SK-N-SH (cell line): ENCODE measurements at regions not wholly inside any gene's neighbourhood (a gene's known extent, or its start where the extent isn't known, plus 50 kb on each side); places are given as distances from the start of the nearest gene placed in this dataset.

Experiments
- CTCF ChIA-PET: fragments of 300-600, 350-600 bp; formaldehyde crosslinking; extraction: SDS; loops from one replicate; lab custom pipeline; 2021; lab: Yijun Ruan, JAX
- POLR2A ChIA-PET: fragments of 350-600 bp; sonication (Branson Sonifier 250); formaldehyde crosslinking; extraction: SDS; loops from one replicate; lab custom pipeline; 2020; ENCODE audit warnings: antibody characterized with exemption, inconsistent platforms; lab: Yijun Ruan, JAX
- DNase-seq: peaks from one replicate; pipeline ENCODE4 v3.0.0; 2012
- H2AFZ ChIP-seq: fragments of 200-600 bp; sonication (generic); 2 replicates; pipeline ENCODE4 v1.8.1; 2016; ENCODE audit warnings: antibody characterized with exemption, mild to moderate bottlenecking, low read depth
- H3F3A ChIP-seq: fragments of 200-600 bp; sonication (generic); replicated peaks from 2 replicates; pipeline ENCODE3; 2016; ENCODE audit warnings: antibody characterized with exemption, mild to moderate bottlenecking; ENCODE audit not compliant: insufficient read depth
- H3K27ac ChIP-seq, 2 experiments: fragments of 200-500 bp in 1 of 2; fragments of 200-600 bp in 1 of 2; sonication (Bioruptor generic) in 1 of 2; sonication (generic), shearing (Covaris generic) in 1 of 2; 2 replicates each; pipeline versions ENCODE4 v1.5.1 to v1.6.1; 2014 to 2016; ENCODE audit warnings: low read depth in 2 of 2, inconsistent platforms in 1 of 2, low read length in 1 of 2, mild to moderate bottlenecking in 1 of 2, mixed read lengths in 1 of 2
- H3K27me3 ChIP-seq: fragments of 200-600 bp; sonication (generic), shearing (Covaris generic); 2 replicates; pipeline ENCODE4 v1.6.1; 2016; ENCODE audit warnings: mixed run types; ENCODE audit not compliant: insufficient read depth
- H3K36me3 ChIP-seq, 2 experiments: fragments of 200-500 bp in 1 of 2; fragments of 200-600 bp in 1 of 2; sonication (Bioruptor generic) in 1 of 2; sonication (generic) in 1 of 2; replicated peaks in 1 of 2; 2 replicates each; pipeline versions ENCODE3 to v1.5.1; 2014 to 2016; ENCODE audit warnings: low read length in 1 of 2, mild to moderate bottlenecking in 1 of 2; ENCODE audit not compliant: insufficient read depth in 2 of 2, control insufficient read depth in 1 of 2
- H3K4me1 ChIP-seq, 2 experiments: fragments of 200-500 bp in 1 of 2; fragments of 200-600 bp in 1 of 2; sonication (Bioruptor generic) in 1 of 2; sonication (generic), shearing (Covaris generic) in 1 of 2; 2 replicates each; pipeline versions ENCODE4 v1.5.1 to v1.6.1; 2014 to 2016; ENCODE audit warnings: low read depth in 1 of 2, low read length in 1 of 2, mixed run types in 1 of 2; ENCODE audit not compliant: insufficient read depth in 2 of 2, control insufficient read depth in 1 of 2
- H3K4me2 ChIP-seq: fragments of 200-600 bp; sonication (generic), shearing (Covaris generic); 2 replicates; pipeline ENCODE4 v1.6.1; 2017; ENCODE audit warnings: mixed run types
- H3K4me3 ChIP-seq, 2 experiments: fragments of 200-500 bp in 1 of 2; fragments of 200-600 bp in 1 of 2; sonication (Bioruptor generic) in 1 of 2; sonication (generic), shearing (Covaris generic) in 1 of 2; 2 replicates each; pipeline versions ENCODE4 v1.5.1 to v1.8.1; 2014 to 2016; ENCODE audit warnings: low read depth in 2 of 2, inconsistent platforms in 1 of 2, low read length in 1 of 2, mild to moderate bottlenecking in 1 of 2, mixed read lengths in 1 of 2, moderate library complexity in 1 of 2
- H3K79me2 ChIP-seq: fragments of 200-600 bp; sonication (generic); 2 replicates; pipeline ENCODE4 v1.8.1; 2017; ENCODE audit warnings: mild to moderate bottlenecking; ENCODE audit not compliant: insufficient read depth
- H3K9ac ChIP-seq: fragments of 200-600 bp; sonication (generic); 2 replicates; pipeline ENCODE4 v1.6.1; 2017; ENCODE audit warnings: mixed run types
- H3K9me2 ChIP-seq: fragments of 200-600 bp; sonication (generic); 2 replicates; pipeline ENCODE4 v1.6.1; 2017; ENCODE audit warnings: mixed run types
- H3K9me3 ChIP-seq: fragments of 200-600 bp; sonication (generic); 2 replicates; pipeline ENCODE4 v1.6.1; 2017; ENCODE audit warnings: mixed run types, mild to moderate bottlenecking, moderate library complexity
- H4K20me1 ChIP-seq: fragments of 200-600 bp; sonication (generic); 2 replicates; pipeline ENCODE4 v1.6.1; 2017; ENCODE audit warnings: mild to moderate bottlenecking, mixed run types; ENCODE audit not compliant: insufficient read depth
- FOSL2 ChIP-seq: IDR thresholded peaks from 2 replicates; pipeline ENCODE4 v1.4.0; 2012; ENCODE audit warnings: low read depth, mild to moderate bottlenecking, moderate library complexity, borderline replicate concordance
- FOXJ3 ChIP-seq: sonication (generic); formaldehyde crosslinking; IDR thresholded peaks from 2 replicates; pipeline ENCODE4 v1.5.1; 2020; ENCODE audit warnings: mild to moderate bottlenecking, missing genetic modification reagents
- GABPA ChIP-seq: IDR thresholded peaks from 2 replicates; pipeline ENCODE4 v1.4.0; 2012; ENCODE audit warnings: low read depth, mild to moderate bottlenecking
- GATA2 ChIP-seq: sonication (generic); formaldehyde crosslinking; IDR thresholded peaks from 2 replicates; pipeline ENCODE4 v1.5.0; 2020; ENCODE audit warnings: mild to moderate bottlenecking, missing genetic modification reagents
- JUND ChIP-seq: IDR thresholded peaks from 2 replicates; pipeline ENCODE4 v1.4.0; 2012
- MEF2A ChIP-seq: IDR thresholded peaks from 2 replicates; pipeline ENCODE4 v1.4.0; 2012; ENCODE audit warnings: low read depth, borderline replicate concordance
- NFIC ChIP-seq: IDR thresholded peaks from 2 replicates; pipeline ENCODE4 v1.4.0; 2012; ENCODE audit warnings: borderline replicate concordance
- NRF1 ChIP-seq: IDR thresholded peaks from 2 replicates; pipeline ENCODE4 v1.6.1; 2012; ENCODE audit warnings: low read depth, mild to moderate bottlenecking, low read length
- PBX3 ChIP-seq: IDR thresholded peaks from 2 replicates; pipeline ENCODE4; 2012
- RAD21 ChIP-seq: IDR thresholded peaks from 2 replicates; pipeline ENCODE4 v1.6.1; 2012; ENCODE audit warnings: mild to moderate bottlenecking, low read length
- TAF1 ChIP-seq: IDR thresholded peaks from 2 replicates; pipeline ENCODE4 v1.6.1; 2012; ENCODE audit warnings: low read depth, mild to moderate bottlenecking, low read length, moderate library complexity, borderline replicate concordance
- TCF12 ChIP-seq: IDR thresholded peaks from 2 replicates; pipeline ENCODE4 v1.4.0; 2012
- WGBS: methylation state at CpG from one replicate; pipeline ENCODE4 v1.1.6; 2017; ENCODE audit warnings: low lambda C conversion rate; 5-methylcytosine and 5-hydroxymethylcytosine counted together
- TF ChIP-seq, protein P1 (sequence below): fragments of 200-600 bp; sonication (generic); IDR thresholded peaks from 2 replicates; pipeline ENCODE4 v1.6.1; 2017; ENCODE audit warnings: antibody characterized with exemption, mild to moderate bottlenecking, moderate library complexity

DNA sequence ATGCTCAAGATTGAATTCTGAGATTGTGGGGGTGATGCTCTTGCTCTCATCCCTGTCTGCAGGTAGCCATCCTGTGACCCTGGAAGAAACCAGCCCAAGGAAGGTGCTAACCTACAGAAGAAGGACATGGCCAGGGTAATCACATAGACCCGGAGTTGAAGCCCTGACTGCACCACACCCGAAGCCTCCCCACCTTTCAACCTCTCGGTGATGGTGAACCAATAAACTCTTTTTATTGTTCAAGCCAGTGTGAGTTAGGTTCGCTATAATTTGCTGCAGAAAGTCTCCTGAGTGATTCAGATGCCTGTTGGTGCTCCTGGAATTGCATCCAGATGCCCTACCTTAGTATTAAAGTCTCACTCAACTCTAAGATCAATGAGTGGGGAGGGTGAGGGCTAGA lies 163.6 kb downstream of the PLPP3 start (continued):
- no peak for TF ChIP-seq FOSL2

- no peaks in the 10 kb centered on the region for H3K9me3 ChIP-seq
- H3K9ac ChIP-seq: no peak overlapping the region
- no peaks in the 10 kb centered on the region for H3K27me3 ChIP-seq
- POLR2A ChIA-PET: no interaction called here
- CTCF ChIA-PET: no interaction called here
- TF ChIP-seq TCF12 (no peak), TAF1 (no peak), GATA2 (CRISPR knock-in tag) (no peak), FOXJ3 (CRISPR knock-in tag) (no peak), JUND (no peak), NRF1 (no peak), MEF2A (no peak), GABPA (no peak), NFIC (no peak), PBX3 (no peak), RAD21 (no peak)
- TF ChIP-seq, protein P1, sequence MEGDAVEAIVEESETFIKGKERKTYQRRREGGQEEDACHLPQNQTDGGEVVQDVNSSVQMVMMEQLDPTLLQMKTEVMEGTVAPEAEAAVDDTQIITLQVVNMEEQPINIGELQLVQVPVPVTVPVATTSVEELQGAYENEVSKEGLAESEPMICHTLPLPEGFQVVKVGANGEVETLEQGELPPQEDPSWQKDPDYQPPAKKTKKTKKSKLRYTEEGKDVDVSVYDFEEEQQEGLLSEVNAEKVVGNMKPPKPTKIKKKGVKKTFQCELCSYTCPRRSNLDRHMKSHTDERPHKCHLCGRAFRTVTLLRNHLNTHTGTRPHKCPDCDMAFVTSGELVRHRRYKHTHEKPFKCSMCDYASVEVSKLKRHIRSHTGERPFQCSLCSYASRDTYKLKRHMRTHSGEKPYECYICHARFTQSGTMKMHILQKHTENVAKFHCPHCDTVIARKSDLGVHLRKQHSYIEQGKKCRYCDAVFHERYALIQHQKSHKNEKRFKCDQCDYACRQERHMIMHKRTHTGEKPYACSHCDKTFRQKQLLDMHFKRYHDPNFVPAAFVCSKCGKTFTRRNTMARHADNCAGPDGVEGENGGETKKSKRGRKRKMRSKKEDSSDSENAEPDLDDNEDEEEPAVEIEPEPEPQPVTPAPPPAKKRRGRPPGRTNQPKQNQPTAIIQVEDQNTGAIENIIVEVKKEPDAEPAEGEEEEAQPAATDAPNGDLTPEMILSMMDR: no peak
- no peaks in the 10 kb centered on the region for H3K9me2 ChIP-seq
- no peak overlapping the region for H3K27ac ChIP-seq
- peaks cover 0 to 10% of the 10 kb centered on the region in 2 experiments; a peak in 1 of 4 replicates for H3K4me1 ChIP-seq
- H4K20me1 ChIP-seq: no peaks in the 10 kb centered on the region
- no peak for DNase-seq
- H2AFZ ChIP-seq: no peak overlapping the region
- WGBS: 62% methylated on average over 3 of the region's 3 CpGs
- H3K4me3 ChIP-seq: no peak overlapping the region
- no peaks in the 10 kb centered on the region for H3K36me3 ChIP-seq
- H3F3A ChIP-seq: no peaks in the 10 kb centered on the region
- no peak overlapping the region for H3K4me2 ChIP-seq
- no peaks in the 10 kb centered on the region for H3K79me2 ChIP-seq
Measured at GRCh38 chr1:56415258-56415657, 164.1 kb downstream of the PLPP3 start.

DNA sequence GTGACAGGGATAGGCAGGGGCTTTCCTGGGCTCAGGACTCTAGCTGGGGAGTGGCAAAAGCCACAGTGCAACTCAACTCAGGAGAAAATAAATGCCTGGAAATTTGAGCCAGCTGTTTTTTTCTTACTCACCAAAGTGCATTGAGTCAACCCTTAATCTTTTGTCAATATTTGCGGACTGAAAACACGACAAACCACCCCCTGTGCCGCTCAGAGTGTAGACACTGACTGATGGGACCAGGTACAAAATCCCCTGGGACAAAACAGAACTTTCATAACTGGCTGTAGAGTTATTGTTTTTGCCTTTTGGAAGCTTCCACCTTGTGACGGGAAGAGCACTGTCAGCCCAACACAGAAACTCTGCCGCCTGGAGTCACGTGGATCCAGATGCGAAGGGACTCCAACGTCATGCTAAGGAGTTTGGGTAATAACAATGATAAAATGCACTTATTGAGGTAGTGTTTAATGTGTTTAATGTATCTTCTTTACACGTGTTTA lies 164.6 kb downstream of the PLPP3 start:
- Histone ChIP-seq H3K9me3 (no peaks in the 10 kb centered on the region), H3K4me2 (no peak overlapping the region), H3K36me3 (no peaks in the 10 kb centered on the region), H2AFZ (no peak overlapping the region), H3K79me2 (no peaks in the 10 kb centered on the region), H3F3A (no peaks in the 10 kb centered on the region), H3K27ac (no peak overlapping the region), H3K9ac (no peak overlapping the region), H3K4me1 (peaks cover 0 to 10% of the 10 kb centered on the region in 2 experiments; a peak in 1 of 4 replicates), H3K4me3 (no peak overlapping the region), H3K27me3 (no peaks in the 10 kb centered on the region), H4K20me1 (no peaks in the 10 kb centered on the region), H3K9me2 (no peaks in the 10 kb centered on the region)
- WGBS: 74% methylated on average over 9 of the region's 9 CpGs
- POLR2A ChIA-PET: no interaction called here
- no peak for TF ChIP-seq GATA2 (CRISPR knock-in tag)
- no peak for TF ChIP-seq FOSL2
- TF ChIP-seq TAF1: no peak
- no peak for TF ChIP-seq FOXJ3 (CRISPR knock-in tag)
- TF ChIP-seq, protein P1: no peak
- CTCF ChIA-PET: no interaction called here
- no peak for DNase-seq
